NB4 (cell line): ENCODE measurements at regions not wholly inside any gene's neighbourhood (a gene's known extent, or its start where the extent isn't known, plus 50 kb on each side); places are given as distances from the start of the nearest gene placed in this dataset.

Experiments
- DNase-seq: peaks from one replicate; pipeline ENCODE4 v3.0.0; 2010; ENCODE audit warnings: low read depth
- H3K4me3 ChIP-seq: one replicate; pipeline ENCODE4 v1.5.1; 2011; ENCODE audit warnings: mild to moderate bottlenecking, low read depth, low read length, moderate library complexity
- CTCF ChIP-seq: IDR thresholded peaks from one replicate; pipeline ENCODE4 v1.5.1; 2012; ENCODE audit warnings: low read depth, low read length
- MYC ChIP-seq: IDR thresholded peaks from 2 replicates; pipeline ENCODE4 v1.6.1; 2011; ENCODE audit warnings: low read depth, low read length
- POLR2A ChIP-seq: IDR thresholded peaks from 2 replicates; pipeline ENCODE4 v1.6.1; 2011; ENCODE audit warnings: mild to moderate bottlenecking; ENCODE audit not compliant: insufficient read length; ENCODE audit errors: extremely low read depth
- TF ChIP-seq, protein P1 (sequence below): IDR thresholded peaks from 2 replicates; pipeline ENCODE4 v1.6.1; 2011; ENCODE audit warnings: low read depth, low read length

GRCh38 chr1:213369465-213369864, 318.4 kb downstream of the RPS6KC1 start:
- TF ChIP-seq MYC (no peak), CTCF (no peak), POLR2A (no peak)
- TF ChIP-seq, protein P1, sequence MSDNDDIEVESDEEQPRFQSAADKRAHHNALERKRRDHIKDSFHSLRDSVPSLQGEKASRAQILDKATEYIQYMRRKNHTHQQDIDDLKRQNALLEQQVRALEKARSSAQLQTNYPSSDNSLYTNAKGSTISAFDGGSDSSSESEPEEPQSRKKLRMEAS: no peak
- no peak for DNase-seq
- H3K4me3 ChIP-seq: no peak overlapping the region

GRCh38 chr1:213370523-213370922, 319.5 kb downstream of the RPS6KC1 start:
- no peak for DNase-seq
- TF ChIP-seq CTCF (no peak), MYC (no peak), POLR2A (no peak)
- TF ChIP-seq, protein P1: no peak

DNA sequence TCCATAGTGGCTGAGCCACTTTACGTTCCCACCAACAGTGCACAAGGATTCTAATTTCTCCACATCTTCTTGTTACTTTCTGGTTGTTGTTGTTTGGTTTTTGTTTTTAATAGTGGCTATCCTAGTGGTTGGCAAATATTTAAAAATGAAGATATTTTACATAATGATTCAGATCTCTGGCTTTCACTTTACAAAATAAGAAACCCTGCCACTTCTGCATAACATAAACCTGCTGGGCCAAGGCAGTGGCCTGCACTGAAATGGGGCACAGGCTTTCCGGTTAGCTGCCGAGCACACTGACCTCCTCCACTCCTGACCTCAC, 320.4 kb downstream of the RPS6KC1 start:
- TF ChIP-seq, protein P1: no peak
- TF ChIP-seq POLR2A: no peak
- no peak for TF ChIP-seq MYC
- TF ChIP-seq CTCF: no peak
- DNase-seq: no peak
- H3K4me3 ChIP-seq: no peak overlapping the region

More at GRCh38 chr1:213370523-213370922, 319.5 kb downstream of the RPS6KC1 start:
- H3K4me3 ChIP-seq: no peak overlapping the region

DNA sequence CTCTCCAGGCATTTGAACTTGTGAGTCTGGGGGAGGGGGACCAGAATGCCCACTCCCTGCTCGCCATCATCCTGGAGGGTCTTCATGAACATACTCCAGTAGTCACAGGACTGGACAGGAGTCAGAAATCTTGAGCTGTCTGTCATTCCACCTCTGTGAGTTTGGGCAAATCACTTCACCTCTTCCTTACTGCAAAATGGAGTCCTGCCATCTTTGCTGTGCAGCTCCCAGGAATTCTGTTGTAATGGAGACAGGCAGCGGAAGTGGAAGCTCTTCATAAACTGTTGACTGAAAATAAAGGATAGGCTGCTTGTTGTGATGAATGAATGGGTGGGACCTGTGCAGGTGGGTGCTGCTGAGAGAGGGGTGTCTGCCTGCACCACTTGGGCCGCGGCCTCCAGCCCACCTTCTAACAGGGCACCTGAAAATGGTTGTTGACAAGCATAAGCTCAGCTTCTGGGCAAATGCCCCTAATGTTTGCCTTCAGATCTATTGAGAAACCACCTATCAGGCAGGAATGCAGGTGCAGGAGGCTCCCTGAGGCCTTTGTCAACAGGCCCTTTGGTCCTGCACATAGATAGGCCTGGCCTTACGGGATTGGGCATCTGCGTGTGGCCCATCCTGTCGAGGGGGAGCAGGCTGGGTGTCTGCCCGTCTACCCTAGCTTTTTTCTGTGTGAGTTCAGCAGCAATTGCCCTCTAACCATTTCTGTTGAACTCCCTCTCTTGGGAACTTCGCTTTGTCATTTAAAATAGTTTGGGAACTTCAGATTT, 321.0 kb downstream of the RPS6KC1 start:
- no peak for DNase-seq
- TF ChIP-seq CTCF (no peak), MYC (no peak), POLR2A (no peak)
- TF ChIP-seq, protein P1: no peak

GRCh38 chr1:213374369-213374768, 323.3 kb downstream of the RPS6KC1 start:
- TF ChIP-seq CTCF: peak; percentile 81
- TF ChIP-seq, protein P1: no peak
- DNase-seq: peak; percentile 58
- H3K4me3 ChIP-seq: no peak overlapping the region

More for the DNA sequence above, 321.0 kb downstream of the RPS6KC1 start:
- no peak overlapping the region for H3K4me3 ChIP-seq

DNA sequence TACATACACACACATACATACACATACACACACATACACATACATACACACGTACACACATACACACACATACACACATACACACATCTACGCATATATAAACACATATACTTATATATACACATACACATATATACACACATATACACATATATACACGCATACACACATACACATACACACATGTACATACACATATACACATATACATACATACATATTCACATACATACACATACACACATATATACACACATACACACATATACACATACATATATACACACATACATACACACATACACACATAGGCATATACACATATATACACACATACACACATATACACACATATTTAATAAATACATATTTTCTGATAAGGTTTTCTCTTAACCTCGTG, 324.0 kb downstream of the RPS6KC1 start:
- H3K4me3 ChIP-seq: no peak overlapping the region
- no peak for DNase-seq
- TF ChIP-seq POLR2A: no peak
- TF ChIP-seq MYC: no peak
- TF ChIP-seq, protein P1: no peak
- no peak for TF ChIP-seq CTCF
